Adrenal gland (tissue), 5 donors: ENCODE measurements at regions not wholly inside any gene's neighbourhood (a gene's known extent, or its start where the extent isn't known, plus 50 kb on each side); places are given as distances from the start of the nearest gene placed in this dataset.

ENCODE experiments used
- POLR2A ChIP-seq, 2 donors: fragments of 450-650 bp; IDR thresholded peaks; one replicate each; pipeline ENCODE4 v1.6.1; 2017; ENCODE audit warnings: antibody characterized with exemption in 2 of 2, mild to moderate bottlenecking in 2 of 2, moderate library complexity in 1 of 2
- TF ChIP-seq, protein P1 (sequence below), 6 experiments: fragments of 450-650 bp in 4 of 6; fragments of 200-600 bp in 2 of 6; sonication (generic) in 1 of 6; IDR thresholded peaks; 1 replicate in 5 of 6; 2 replicates in 1 of 6; pipeline versions ENCODE4 v1.5.1 to v1.8.0; 2016 to 2021; ENCODE audit warnings: antibody characterized with exemption in 6 of 6, mild to moderate bottlenecking in 2 of 6, moderate library complexity in 1 of 6
- donor health status: DM: no; HTN: no; CAD: no.

DNA sequence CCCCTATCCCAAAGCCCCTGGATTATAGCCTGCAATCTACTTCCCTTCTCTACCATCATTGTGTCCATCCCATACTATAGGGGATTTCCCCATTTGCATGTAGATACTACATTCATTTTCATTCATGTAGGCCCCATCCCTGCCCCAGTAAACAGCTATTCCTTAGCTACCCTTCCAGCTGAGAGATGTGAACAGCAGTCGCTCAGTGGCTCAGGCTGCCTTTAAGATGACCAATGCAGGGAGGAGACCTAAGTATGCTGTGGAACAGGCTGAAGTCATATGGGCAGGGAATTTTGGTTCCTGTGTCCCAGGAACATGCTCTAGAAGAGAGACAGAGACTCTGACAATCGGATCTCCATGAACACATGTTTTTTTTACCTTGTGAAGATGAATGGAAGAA, 481.2 kb upstream of the SYT1 start:
- TF ChIP-seq, protein P1, sequence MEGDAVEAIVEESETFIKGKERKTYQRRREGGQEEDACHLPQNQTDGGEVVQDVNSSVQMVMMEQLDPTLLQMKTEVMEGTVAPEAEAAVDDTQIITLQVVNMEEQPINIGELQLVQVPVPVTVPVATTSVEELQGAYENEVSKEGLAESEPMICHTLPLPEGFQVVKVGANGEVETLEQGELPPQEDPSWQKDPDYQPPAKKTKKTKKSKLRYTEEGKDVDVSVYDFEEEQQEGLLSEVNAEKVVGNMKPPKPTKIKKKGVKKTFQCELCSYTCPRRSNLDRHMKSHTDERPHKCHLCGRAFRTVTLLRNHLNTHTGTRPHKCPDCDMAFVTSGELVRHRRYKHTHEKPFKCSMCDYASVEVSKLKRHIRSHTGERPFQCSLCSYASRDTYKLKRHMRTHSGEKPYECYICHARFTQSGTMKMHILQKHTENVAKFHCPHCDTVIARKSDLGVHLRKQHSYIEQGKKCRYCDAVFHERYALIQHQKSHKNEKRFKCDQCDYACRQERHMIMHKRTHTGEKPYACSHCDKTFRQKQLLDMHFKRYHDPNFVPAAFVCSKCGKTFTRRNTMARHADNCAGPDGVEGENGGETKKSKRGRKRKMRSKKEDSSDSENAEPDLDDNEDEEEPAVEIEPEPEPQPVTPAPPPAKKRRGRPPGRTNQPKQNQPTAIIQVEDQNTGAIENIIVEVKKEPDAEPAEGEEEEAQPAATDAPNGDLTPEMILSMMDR (IDR thresholded peaks at IDR 0.05) = no peak
- TF ChIP-seq POLR2A (IDR thresholded peaks at IDR 0.05) = no peak
